Testis (tissue), 2 donors: ENCODE measurements at regions not wholly inside any gene's neighbourhood (a gene's known extent, or its start where the extent isn't known, plus 50 kb on each side); places are given as distances from the start of the nearest gene placed in this dataset.

Source experiments
- CTCF ChIP-seq, 3 experiments: fragments of 450-650 bp in 2 of 3; fragments of 200-600 bp in 1 of 3; sonication (generic) in 1 of 3; IDR thresholded peaks; one replicate each; pipeline ENCODE4 v1.5.1; 2016 to 2019; ENCODE audit warnings: antibody characterized with exemption in 3 of 3, mild to moderate bottlenecking in 2 of 3, moderate library complexity in 1 of 3
- POLR2A ChIP-seq: fragments of 450-650 bp; IDR thresholded peaks from one replicate; pipeline ENCODE4 v1.6.1; 2017; ENCODE audit warnings: antibody characterized with exemption, mild to moderate bottlenecking, moderate library complexity

GRCh38 chr20:48169650-48170225 is 384.5 kb upstream of the SULF2 start:
- TF ChIP-seq POLR2A (no peak), CTCF (IDR thresholded peaks at IDR 0.05) (no peak)
